Calu3 (cell line): ENCODE measurements at regions not wholly inside any gene's neighbourhood (a gene's known extent, or its start where the extent isn't known, plus 50 kb on each side); places are given as distances from the start of the nearest gene placed in this dataset.

ENCODE experiments used
- BruUV-seq: library from RNA; stranded (reverse); fragments of 400-500 nt; replicated peaks from 2 replicates; lab custom pipeline; 2021; lab: Mats Ljungman, UMichigan
- CTCF ChIA-PET: fragments of 300-600 bp; sonication (Branson Sonifier 250); formaldehyde crosslinking; loops from one replicate; lab custom pipeline; 2022; ENCODE audit warnings: antibody characterized with exemption; lab: Charles Lee
- DNase-seq: peaks from one replicate; pipeline ENCODE4 v3.0.0; 2022
- H3K27ac Mint-ChIP-seq: one replicate; pipeline ENCODE4 v1.8.0; 2022; ENCODE audit warnings: mixed read lengths; ENCODE audit not compliant: unreplicated experiment
- H3K27me3 Mint-ChIP-seq: one replicate; pipeline ENCODE4 v1.8.0; 2022; ENCODE audit warnings: mixed read lengths; ENCODE audit not compliant: unreplicated experiment
- H3K36me3 Mint-ChIP-seq: one replicate; pipeline ENCODE4 v1.8.0; 2022; ENCODE audit warnings: mild to moderate bottlenecking, moderate library complexity, mixed read lengths; ENCODE audit not compliant: insufficient read depth, unreplicated experiment
- H3K4me1 Mint-ChIP-seq: one replicate; pipeline ENCODE4 v1.8.0; 2022; ENCODE audit warnings: mild to moderate bottlenecking, low read depth, mixed read lengths; ENCODE audit not compliant: unreplicated experiment
- H3K4me3 Mint-ChIP-seq: one replicate; pipeline ENCODE4 v1.8.0; 2022; ENCODE audit warnings: mild to moderate bottlenecking, low read depth, moderate library complexity, mixed read lengths; ENCODE audit not compliant: unreplicated experiment
- H3K9me3 Mint-ChIP-seq: one replicate; pipeline ENCODE4 v1.8.0; 2022; ENCODE audit warnings: low read depth, mixed read lengths; ENCODE audit not compliant: unreplicated experiment
- CTCF ChIP-seq: fragments of 200-600 bp; IDR thresholded peaks from one replicate; pipeline ENCODE4 v1.8.0; 2022; ENCODE audit warnings: antibody characterized with exemption; ENCODE audit not compliant: unreplicated experiment
- intact Hi-C: fragments of 100-400 bp; cut with micrococcal nuclease; formaldehyde crosslinking; loops from one replicate; pipeline ENCODE4 v1.10.0; 2022; ENCODE audit not compliant: unreplicated experiment

GRCh38 chr1:214827883-214828282 is 224.9 kb downstream of the CENPF start:
- H3K27ac Mint-ChIP-seq = no peak overlapping the region
- peaks cover 11% of the 10 kb centered on the region for H3K9me3 Mint-ChIP-seq
- no peak for TF ChIP-seq CTCF
- H3K4me3 Mint-ChIP-seq = no peak overlapping the region
- no peaks in the 10 kb centered on the region for H3K27me3 Mint-ChIP-seq
- H3K36me3 Mint-ChIP-seq = no peaks in the 10 kb centered on the region
- BruUV-seq = no TSS peak
- intact Hi-C loops = no loop called here
- no peak for DNase-seq
- H3K4me1 Mint-ChIP-seq = no peaks in the 10 kb centered on the region
- CTCF ChIA-PET = no interaction called here

- no peaks in the 10 kb centered on the region for H3K36me3 Mint-ChIP-seq
Observed at GRCh38 chr1:214830941-214831340, 227.9 kb downstream of the CENPF start.

GRCh38 chr1:214831956-214832355 is 229.0 kb downstream of the CENPF start:
- Mint-ChIP-seq H3K36me3 (no peaks in the 10 kb centered on the region), H3K9me3 (peaks cover 4% of the 10 kb centered on the region), H3K4me1 (peaks cover 8% of the 10 kb centered on the region), H3K27ac (no peak overlapping the region), H3K4me3 (no peak overlapping the region), H3K27me3 (no peaks in the 10 kb centered on the region)
- intact Hi-C loops = no loop called here
- CTCF ChIA-PET = no interaction called here
- DNase-seq = no peak
- BruUV-seq = no TSS peak
- no peak for TF ChIP-seq CTCF

More at GRCh38 chr1:214830941-214831340, 227.9 kb downstream of the CENPF start:
- peaks cover 4% of the 10 kb centered on the region for H3K9me3 Mint-ChIP-seq
- no peak overlapping the region for H3K4me3 Mint-ChIP-seq
- H3K27me3 Mint-ChIP-seq = no peaks in the 10 kb centered on the region
- TF ChIP-seq CTCF = no peak
- H3K4me1 Mint-ChIP-seq = peaks cover 8% of the 10 kb centered on the region
- BruUV-seq = no TSS peak
- no peak overlapping the region for H3K27ac Mint-ChIP-seq
- intact Hi-C loops = no loop called here
- CTCF ChIA-PET = no interaction called here
- no peak for DNase-seq

- intact Hi-C loops = no loop called here
- H3K9me3 Mint-ChIP-seq = peaks cover 4% of the 10 kb centered on the region
- no peak for DNase-seq
Observed at GRCh38 chr1:214833178-214833756, 230.3 kb downstream of the CENPF start.

More at GRCh38 chr1:214833178-214833756, 230.3 kb downstream of the CENPF start:
- no peak for TF ChIP-seq CTCF
- H3K27me3 Mint-ChIP-seq = no peaks in the 10 kb centered on the region
- BruUV-seq = no TSS peak
- H3K36me3 Mint-ChIP-seq = no peaks in the 10 kb centered on the region
- no peak overlapping the region for H3K27ac Mint-ChIP-seq
- no peak overlapping the region for H3K4me3 Mint-ChIP-seq
- H3K4me1 Mint-ChIP-seq = peaks cover 8% of the 10 kb centered on the region
- CTCF ChIA-PET = no interaction called here
